ENCODE measurements at regions not wholly inside any gene's neighbourhood (a gene's known extent, or its start where the extent isn't known, plus 50 kb on each side); places are given as distances from the start of the nearest gene placed in this dataset.
"Not testable (repeated sequence)": the region's sequence is repeated elsewhere in the genome, so short reads cannot be mapped to it uniquely, and the experiment has no call there.

DNA sequence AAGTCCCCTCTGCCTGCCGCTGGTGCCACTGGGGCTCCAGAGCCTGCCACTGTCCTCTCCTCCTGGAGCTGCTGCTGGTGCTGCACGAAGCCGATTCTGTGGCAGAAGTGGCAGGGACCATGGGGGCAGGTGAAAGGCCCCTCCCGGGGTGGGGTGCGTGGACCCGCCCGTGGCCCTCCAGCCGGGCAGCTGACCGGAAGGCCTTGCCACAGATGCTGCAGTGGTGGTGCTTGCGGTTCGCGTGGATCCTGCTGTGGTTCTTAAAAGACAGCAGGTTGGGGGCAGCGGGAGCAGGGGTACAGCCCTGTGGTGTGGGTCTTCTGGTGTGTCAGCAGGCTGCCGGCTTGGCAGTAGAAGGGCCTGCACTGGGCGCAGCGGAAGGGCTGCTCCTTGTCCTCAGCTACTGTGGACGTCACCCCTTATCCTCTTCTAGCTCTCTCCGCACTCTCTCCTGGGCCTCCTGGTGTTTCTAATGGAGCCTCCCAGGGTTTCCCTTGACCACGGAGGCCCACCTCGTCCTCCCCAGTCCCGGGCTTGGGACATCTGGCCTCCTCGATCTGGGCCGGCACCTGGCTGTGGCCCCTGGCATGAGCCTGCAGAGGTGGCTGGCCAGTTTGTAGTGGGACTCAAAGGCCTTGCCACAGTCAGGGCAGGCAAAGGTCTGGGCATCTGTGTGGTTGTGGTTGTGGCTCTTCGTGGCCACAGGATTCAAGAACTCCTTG, 380.4 kb downstream of the OLFM4 start:
- DNase-seq, result no peak

DNA sequence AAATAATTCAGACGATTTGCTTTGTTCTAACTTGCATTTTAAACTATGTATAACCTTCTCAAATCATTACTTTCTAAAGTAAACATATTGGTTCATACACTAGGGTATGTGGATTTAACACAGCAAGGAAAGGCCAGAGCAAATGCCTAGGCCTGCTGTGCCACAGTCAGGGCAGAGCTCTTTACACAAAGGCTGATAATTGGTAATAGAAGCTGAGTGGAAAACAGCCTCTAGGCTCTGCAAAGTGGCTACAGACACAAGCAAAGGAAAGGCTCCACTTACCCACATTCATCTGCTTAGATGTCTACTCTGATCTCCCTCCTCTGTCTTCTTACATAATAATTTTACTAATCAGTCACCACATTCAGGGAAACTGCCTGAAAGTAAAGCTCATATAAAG, 382.9 kb downstream of the OLFM4 start:
- DNase-seq, result peak; percentile 7

DNA sequence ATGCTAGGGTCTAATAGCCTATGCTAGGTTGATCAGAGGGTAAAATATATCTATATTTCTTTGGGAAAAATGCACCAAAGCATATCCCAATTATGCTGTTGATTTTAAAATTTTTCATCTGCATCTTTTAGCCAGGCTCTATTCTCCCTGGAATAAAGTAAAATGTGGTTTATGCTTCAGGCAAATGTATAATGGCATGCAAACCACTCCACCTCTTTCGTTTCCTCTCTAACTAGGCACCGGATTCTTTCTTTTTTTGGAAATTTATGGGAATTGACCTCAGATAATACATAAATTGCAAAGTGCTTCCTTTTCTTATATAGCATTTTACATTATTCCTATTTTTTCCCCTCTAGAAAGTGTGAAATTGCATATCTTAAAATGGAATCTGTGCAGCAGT, 386.5 kb downstream of the OLFM4 start:
- DNase-seq, result no peak

DNA sequence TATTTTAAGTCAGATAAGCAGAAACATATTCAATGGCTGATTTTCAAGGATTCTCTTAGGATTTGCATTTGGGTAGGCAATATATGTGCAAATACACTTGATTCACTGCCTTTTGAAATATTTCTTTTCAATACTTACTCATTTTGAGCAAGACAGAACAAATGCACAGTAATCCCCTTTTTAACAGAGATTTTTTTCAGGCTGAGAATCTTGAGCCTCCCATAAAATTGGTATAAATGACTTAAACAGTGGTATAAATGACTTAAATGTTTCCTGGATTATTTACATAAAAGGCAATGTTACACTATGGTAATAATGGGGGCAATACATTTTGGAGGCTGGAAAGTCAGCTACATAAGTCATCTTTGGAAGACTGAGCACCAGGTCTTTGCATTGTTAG, 389.0 kb downstream of the OLFM4 start:
- DNase-seq, result no peak

DNA sequence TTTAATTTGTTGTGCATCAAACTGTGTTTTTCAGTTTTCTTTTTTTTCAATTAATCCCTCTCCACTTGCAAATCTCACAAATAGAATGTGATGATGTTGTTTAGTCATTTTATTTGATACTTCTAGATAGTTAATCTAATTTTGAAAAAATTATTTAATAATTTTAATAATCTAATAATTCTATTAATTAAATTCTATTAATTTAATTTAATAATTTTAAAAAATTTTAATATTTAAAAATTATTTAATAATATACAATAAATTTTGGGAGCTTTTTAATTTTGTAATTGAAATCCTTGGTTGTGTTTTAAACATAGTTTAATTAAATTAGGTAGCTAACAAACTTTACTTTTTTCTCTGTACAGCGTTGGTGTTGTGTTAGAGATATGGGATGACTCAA, 393.8 kb downstream of the OLFM4 start:
- no peak for DNase-seq

DNA sequence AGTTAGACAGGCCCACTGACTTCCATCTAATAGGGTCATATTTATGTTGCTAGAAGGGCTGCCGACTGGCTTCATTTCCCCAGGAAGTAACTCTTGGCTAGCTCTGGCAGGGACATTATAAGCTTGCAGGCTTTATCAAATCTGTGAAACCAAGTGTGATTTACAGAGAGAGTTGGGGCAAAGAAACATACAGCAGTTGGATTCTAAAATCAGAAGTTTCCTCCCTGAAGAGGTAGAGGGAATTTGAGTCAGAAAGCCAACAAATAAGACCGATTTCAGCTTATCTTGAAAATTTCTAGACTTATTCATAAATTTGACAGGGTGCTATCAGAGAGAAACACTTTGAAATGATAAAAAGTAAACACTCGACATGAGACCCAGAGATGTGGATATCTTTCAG, 407.8 kb downstream of the OLFM4 start:
- DNase-seq, result no peak

DNA sequence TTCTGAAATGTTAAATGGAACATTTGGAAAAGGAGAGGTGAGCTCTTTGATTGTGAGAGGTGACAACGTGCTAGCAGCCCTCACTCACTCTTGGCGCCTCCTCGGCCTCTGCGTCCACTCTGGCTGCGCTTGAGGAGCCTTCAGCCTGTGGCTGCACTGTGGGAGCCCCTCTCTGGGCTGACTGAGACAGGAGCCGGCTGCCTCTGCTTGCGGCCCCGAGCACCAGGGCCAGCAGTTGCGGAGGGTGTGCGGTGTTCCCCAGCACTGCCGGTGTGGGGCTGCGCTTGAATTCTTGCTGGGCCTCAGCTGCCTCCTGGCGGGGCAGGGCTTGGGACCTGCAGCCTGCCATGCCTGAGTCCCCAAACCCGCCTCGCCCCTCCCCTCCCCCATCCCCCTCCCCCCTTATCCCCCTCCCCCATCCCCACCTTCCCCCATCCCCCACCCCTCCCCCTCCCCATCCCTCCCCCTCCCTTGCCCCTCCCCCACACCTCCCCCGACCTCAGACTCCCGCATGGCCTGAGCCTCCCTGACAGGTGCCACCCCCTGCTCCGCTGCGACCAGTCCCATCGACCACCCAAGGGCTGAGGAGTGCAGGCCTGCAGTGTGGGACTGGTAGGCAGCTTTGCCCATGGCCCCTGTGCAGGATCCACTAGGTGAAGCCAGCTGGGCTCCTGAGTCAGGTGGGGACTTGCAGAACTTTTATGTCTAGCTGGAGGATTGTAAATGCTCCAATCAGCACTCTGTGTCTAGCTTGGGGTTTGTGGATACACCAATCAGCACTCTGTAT, 411.0 kb downstream of the OLFM4 start:
- no peak for DNase-seq

DNA sequence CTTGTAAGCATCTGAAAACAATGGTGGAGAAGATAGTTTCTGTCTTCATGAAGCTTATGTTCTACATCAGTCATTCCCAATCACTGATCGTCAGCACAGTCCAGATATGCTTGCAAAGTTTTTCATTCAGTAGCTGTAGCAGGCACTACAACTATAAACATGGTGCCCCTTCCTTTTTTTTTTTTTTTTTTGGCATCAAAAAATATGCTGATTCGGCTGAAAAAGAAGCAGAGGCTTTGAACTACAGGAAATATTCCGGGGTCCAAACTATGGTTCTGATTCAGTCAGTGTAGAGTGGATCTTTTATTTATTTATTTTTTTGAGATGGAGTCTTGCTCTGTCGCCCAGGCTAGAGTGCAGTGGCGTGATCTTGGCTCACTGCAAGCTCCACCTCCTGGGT, 414.4 kb downstream of the OLFM4 start:
- DNase-seq, result no peak

DNA sequence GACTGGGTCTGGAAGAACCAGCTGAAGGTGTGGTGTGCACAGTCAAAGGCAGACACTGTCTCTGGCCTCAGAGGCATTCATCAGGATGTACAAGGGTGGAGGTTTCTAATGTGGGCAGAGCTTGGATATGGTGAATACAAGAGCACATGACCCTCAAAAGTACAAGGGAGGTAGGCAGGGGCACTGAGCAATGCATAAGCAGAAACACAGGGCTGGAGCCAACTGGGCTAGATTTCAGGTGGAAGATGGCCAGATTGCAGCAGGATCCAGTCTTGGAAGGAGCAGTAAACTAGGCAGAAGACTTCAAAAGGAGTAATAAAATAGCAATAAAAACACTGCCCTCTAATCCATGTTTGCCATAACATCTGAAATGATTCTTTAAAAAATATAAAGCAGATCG, 417.1 kb downstream of the OLFM4 start:
- DNase-seq, result no peak

DNA sequence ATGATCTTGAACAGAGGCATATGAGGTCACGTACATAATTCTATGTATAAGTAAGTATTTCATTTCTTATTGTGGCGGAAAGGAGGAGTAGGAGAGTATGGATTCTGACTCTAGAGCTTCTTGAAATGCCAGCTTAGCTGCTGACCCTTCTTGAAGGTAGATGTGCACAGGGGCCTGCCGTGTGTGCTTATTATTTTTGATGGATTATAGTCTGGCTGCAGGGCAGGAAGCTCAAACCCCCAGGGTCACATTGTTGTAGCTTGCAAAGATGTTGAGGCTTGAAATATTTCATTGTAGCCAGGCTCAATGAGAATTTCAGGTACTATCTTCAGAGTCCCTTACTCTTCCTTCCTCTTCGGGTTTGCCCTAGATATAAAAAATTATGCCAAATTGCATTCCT, 418.8 kb downstream of the OLFM4 start:
- DNase-seq, result no peak

DNA sequence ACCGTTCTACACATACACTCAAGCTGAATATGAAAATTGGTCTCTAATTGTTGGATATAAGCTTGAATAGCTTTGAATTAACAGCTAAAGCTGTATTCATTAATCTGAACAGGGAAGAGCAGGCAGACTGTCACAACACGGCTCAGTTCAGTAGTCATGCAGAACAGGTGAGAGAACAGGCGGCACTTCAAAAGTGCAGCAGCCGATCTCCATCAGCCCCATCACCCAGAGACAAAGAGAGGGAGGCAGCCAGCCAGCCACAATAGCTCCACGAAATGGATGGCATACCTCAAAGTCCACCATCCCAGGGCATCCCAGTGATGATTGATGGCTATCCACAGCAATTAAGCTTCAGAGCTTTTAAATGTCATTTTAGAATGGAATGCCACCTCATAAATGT, 419.2 kb downstream of the OLFM4 start:
- DNase-seq, result no peak

DNA sequence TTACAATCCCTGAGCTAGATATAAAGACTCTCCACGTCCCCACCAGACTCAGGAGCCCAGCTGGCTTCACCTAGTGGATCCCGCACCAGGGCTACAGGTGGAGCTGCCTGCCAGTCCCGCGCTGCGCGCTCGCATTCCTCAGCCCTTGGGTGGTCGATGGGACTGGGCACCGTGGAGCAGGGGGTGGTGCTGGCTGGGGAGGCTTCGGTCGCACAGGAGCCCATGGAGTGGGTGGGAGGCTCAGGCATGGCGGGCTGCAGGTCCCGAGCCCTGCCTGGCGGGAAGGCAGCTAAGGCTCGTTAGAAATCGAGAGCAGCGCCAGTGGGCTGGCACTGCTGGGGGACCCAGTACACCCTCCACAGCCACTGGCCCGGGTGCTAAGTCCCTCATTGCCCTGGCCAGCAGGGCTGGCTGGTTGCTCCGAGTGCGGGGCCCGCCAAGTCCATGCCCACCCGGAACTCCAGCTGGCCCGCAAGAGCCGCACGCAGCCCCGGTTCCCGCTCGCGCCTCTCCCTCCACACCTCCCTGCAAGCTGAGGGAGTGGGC, 423.7 kb downstream of the OLFM4 start:
- DNase-seq, result not testable (repeated sequence)

DNA sequence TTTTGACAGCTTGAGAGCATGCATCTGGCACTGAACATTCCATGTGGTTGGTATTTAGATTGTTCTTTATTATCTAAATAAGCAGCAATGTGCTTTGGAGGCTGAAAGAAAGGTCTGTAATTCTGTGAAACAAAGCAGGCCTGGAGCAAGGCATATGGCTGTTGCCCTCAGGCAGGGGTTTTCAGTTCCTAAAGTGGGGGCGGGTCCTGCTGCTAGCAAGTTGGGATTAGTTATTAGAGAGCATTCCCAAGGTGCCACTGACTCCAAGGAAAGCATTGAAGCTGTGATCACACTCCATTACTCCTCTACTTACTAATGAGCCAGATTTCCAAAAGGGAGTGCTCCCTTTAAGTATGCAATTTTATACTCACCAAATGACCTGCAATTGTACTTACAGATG, 432.2 kb downstream of the OLFM4 start:
- no peak for DNase-seq

DNA sequence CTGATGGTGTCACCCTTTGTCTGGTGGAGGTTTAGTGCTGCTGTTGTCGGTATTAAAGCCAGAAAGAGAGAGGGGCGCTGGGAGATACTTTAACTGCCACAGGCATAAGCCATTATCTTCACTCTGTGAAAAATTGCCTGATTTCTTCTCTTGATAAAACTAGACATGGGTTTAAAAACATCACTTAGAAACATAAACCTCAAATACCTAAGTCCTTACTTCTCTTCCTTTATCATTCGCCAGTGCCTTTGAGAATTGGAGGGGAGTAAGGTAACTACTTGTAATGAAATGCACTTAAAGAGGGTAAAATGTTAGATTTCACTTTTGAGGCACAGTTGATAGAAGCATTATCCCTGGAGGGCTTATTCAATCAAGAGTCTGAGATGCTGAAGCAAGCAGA, 434.5 kb downstream of the OLFM4 start:
- DNase-seq, result no peak

DNA sequence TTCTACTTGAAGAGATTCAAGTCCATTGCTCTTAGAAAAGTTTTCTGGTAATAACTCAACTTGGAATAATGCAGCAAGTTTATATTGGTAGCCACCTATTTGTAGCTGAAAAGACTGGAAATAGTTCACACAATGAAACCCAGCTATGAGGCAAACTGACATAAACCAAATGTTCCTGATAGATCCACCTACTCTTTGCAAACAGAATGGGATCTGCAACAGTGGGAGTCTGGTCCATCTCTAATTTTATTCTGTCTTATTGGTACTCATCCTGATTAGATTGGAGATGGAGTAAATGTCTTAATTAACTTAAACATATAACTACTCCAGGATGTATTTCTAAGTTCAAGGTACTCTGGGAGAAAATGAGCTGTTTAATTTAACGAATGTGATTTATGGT, 438.0 kb downstream of the OLFM4 start:
- no peak for DNase-seq

DNA sequence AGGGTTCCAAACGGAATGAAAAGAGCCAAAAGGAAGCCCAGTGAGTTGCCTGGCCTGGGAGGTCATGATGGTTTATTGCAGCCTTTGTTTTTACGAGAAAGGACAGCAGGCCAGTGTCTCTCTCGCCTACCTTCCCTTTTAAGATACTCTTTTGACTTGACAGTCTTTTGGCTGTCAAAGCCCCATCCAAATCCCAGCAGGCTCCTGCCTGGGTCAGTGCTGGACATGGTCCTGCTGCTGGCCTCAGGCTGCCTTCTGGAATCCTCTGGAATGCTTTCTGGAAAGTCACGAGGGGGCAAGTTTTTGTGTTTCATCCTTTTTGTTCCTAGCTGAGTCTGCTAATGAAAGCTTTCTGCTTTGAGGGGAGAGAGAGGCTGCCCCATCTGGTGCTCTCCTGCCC, 444.8 kb downstream of the OLFM4 start:
- no peak for DNase-seq

DNA sequence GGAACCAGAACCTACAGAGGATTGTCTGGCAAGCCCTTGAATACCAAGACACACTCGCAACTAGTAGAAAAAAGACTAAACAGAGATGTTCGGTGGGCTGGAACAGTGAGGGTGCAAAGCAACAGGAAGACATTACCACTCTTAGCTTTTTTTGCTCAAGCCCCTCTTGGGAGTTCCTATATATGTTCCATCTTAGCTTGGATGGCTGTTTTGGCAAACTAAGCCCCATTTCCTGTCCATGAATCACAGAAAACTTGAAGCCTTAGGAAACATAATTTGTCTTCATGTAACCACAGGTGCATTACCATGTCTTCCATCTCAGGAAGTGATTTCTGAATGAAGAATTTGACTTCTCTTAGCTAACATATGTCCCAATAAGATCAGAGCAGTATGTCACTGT, 446.3 kb downstream of the OLFM4 start:
- no peak for DNase-seq

DNA sequence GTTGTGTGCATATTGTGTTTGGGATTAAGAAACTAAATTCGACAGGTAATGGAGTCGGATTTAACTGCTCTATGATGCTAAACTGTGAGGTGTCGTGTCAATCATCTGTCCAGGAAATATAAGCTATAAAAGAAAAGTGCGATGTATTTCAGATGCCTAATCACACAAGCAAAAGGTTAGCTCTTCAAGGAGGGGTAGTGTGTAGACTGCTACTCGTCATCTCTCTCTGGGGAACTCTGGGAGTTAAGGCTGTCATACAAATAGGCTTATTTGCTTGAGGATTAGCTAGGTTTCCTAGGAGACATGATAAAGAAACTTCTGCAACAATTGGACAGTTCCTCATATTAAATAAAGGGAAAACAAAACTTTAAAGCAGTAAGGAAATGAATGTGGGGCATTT, 462.1 kb downstream of the OLFM4 start:
- DNase-seq, result no peak

DNA sequence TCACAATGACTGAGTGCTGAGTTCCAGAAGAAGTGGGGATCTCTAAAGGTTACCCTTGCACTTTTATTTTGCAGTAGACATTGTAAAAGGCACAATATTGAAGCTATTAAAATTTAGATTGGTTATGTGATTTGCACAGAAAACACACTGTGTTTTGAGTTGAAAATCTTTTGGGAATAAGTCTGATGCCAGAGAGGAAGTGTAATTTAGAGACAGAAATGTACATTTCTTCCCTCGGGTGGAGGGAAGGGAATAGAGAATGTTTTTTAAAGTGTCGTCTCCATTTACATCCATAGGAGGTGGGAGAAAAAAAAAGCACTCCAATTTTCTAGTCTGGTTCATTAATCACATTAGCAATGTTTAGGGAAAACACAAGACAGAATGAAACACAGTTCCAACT, 465.8 kb downstream of the OLFM4 start:
- DNase-seq, result no peak

DNA sequence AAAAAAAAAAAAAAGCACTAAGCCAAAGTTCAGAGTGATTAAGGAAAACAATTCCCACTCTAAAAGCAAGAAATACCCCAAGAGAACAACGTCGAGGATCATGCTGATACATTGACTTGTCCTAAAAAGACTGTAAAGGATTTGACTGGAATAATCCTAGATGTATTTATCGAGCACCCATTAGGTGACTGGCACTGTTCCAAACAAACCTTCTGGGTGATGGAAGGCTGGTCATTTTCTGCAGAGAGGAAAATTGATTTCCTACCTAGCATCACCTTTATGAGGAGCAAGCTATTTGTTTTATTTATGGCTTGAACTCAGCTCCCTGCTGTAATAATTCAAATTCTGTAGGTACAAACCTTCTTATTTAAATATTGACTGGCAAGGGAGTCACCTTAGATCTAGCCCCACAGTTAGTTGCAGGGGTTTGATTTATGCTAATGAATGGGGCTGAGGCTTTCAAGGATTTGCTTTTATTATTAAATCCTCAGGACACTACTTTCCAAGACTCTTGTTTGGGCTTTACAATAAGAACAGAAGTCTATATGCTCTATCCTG, 471.0 kb downstream of the OLFM4 start:
- peak; percentile 21 for DNase-seq

DNA sequence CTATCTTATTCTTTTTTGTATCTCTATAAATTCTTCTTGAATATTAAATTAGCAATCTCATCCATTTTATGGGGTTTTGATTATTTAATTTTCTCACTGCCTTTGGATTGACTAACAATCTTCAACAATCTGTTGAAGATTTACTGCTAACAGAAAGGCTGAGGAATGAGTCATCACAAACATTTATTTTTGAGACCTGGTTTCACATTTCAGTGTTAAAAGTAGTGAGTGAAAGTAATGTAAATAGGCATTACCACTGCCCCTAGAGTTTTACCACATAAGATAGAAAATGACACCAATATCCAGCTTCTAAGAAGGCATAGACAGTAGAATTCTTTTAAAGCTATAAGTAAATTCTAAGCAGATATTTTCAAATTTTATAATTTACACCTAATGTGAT, 472.8 kb downstream of the OLFM4 start:
- no peak for DNase-seq

DNA sequence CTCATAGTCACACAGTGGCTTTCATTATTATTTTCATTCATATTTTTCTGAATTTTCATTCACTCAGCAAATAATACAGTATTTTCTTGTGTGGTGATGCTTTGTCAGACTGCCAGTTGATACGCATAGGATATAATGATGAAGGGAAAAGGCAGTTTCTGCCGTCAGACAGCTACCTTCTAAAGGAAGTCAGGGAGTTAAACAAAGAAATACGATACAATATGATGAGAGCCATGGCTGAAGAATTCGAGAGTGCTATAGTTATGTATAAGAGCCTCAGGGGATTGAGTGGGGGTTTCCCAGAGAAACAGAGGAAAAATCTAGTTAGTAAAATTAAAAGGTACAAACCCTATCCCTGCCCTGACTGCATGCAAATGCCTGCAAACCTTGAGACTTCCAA, 479.1 kb downstream of the OLFM4 start:
- DNase-seq, result no peak

DNA sequence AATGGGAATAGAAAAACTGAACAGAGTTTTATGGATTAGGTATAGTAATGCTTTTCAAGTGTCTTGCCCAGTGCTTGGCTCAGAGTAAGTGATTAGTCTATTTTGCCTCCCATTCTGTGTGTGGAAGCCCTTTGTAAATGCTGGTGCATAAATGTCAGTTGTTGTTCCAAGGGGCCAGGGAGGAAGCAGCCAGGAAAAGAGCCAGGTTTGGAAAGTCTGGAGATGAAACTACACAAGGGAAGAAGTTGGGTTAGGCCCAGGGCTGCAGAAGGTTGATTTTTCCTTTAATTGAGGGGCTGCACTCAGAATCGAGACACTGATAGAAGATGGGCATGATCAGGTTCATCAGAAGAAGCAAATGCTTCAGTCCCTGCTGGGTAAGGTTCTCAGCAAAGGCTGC, 484.0 kb downstream of the OLFM4 start:
- DNase-seq, result no peak

DNA sequence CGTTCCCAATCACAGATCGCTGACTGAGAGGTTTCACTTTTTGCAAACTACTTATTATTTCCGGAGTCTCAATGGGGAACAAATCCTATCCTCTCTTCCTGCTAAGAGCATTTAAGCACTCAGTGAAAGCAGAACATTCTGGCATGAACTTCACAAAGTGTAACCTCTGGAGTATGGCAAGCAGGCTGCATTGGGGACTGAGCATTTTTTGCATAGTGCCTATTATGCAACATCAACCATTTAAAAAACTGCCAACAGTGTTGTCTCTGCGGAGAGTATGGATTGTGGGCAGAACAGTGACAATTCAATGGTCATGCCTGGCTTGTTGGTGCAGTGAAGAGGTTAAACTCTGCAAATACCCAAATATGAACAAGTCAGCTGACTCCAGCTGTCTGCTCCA, 484.6 kb downstream of the OLFM4 start:
- DNase-seq, result no peak
